H54 (cell line): ENCODE measurements at regions not wholly inside any gene's neighbourhood (a gene's known extent, or its start where the extent isn't known, plus 50 kb on each side); places are given as distances from the start of the nearest gene placed in this dataset.
A peak's percentile ranks its signal among the peaks of the same experiment; 100 is the strongest.
"Not testable (repeated sequence)": the region's sequence is repeated elsewhere in the genome, so short reads cannot be mapped to it uniquely, and the experiment has no call there.

ENCODE experiments used
- DNase-seq: peaks from one replicate; pipeline ENCODE4 v3.0.0; 2011; ENCODE audit warnings: low spot score, mixed read lengths; ENCODE audit not compliant: insufficient read length
- FAIRE-seq: peaks from 3 replicates; lab custom pipeline; 2011; peaks lifted over from hg19 to GRCh38; lab: Jason Lieb, UNC
- POLR2A ChIP-seq: IDR thresholded peaks from 2 replicates; pipeline ENCODE4 v1.6.1; 2011; ENCODE audit warnings: low read depth, mild to moderate bottlenecking, low read length

GRCh38 chr18:8928847-8929780 lies 173.4 kb upstream of the NDUFV2 start:
- no peak for FAIRE-seq
- no peak for DNase-seq
- TF ChIP-seq POLR2A: no peak

DNA sequence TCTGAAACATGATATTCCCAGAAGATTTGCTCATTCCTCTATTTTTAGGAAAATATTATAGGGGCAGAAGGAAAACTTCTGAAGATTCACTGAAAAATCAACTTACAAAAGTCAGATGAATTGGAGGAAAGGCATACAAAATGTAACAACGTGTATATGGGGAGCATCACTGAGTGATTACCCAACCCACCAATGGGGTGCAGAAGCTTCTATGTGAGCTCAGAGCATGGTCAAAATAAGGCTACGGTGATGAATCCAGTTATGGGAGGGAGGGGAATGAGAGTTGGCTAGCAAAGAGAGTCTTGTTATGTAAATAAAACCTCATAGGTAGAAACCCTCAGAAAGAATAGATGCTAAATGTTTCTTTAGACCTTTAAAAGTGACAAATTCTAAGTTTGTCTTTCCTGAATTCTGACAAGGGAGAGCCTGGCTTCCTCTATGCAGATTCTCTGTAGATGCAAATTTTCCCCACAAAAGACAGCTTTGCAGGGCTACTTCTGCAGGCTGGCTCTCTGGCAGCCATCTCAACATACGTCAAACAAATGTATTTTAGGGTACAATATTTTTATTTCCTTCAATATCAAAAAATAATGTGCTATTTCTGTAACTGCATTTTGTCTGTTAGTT lies 171.4 kb upstream of the NDUFV2 start:
- DNase-seq (no peak), FAIRE-seq (no peak)
- no peak for TF ChIP-seq POLR2A

DNA sequence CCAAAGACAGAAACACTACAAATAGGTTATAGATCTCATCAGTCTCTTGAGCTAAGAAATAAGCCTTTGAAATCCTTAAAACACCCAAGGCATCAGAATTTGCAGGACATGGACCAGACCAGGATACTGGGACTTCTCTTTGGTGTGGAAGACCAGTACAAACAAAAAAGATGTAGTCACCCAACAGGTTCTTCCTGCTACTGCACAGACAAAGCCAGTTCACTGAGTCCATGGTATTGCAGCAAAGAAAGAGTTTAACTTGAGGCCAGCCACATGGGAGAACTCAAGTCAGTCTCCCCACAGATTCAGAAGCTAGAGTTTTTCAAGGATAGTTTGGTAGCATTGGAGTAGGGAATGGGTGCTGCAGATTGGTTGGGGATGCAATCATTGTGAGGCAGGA lies 169.6 kb upstream of the NDUFV2 start:
- FAIRE-seq (no peak), DNase-seq (no peak)
- no peak for TF ChIP-seq POLR2A

- no peak for FAIRE-seq
- DNase-seq: no peak
- no peak for TF ChIP-seq POLR2A
Observed at GRCh38 chr18:8933714-8934284, 168.7 kb upstream of the NDUFV2 start.

DNA sequence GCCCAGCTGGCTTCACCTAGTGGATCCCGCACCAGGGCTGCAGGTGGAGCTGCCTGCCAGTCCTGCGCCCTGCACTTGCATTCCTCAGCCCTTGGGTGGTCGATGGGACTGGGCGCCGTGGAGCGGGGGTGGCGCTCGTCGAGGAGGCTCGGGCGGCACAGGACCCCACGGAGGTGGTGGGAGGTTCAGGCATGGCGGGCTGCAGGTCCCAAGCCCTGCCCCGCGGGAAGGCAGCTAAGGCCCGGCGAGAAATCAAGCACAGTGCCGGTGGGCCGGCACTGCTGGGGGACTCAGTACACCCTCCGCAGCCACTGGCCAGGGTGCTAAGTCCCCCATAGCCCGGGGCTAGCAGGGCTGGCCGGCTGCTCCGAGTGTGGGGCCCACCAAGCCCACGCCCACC lies 167.2 kb upstream of the NDUFV2 start:
- not testable (repeated sequence) for FAIRE-seq, DNase-seq

DNA sequence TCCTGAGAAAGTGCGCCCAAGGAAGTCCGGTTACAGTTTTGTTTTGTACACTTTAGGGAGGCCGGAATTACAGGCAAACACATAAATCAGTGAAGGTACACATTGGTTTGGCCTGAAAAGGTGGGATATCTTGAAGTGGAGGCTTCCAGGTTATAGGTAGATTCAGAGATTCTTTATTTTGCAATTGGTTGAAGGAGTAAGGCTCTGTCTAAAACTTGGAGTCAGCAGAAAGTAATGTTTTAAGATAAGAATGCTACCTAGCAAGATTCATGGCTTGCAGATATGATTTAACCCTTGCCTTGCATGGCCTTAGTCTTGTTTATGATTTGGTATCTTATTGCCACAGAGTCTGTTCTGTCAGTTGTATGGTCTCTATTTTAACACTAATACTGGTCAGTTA lies 165.9 kb upstream of the NDUFV2 start:
- TF ChIP-seq POLR2A: no peak
- FAIRE-seq: no peak

DNA sequence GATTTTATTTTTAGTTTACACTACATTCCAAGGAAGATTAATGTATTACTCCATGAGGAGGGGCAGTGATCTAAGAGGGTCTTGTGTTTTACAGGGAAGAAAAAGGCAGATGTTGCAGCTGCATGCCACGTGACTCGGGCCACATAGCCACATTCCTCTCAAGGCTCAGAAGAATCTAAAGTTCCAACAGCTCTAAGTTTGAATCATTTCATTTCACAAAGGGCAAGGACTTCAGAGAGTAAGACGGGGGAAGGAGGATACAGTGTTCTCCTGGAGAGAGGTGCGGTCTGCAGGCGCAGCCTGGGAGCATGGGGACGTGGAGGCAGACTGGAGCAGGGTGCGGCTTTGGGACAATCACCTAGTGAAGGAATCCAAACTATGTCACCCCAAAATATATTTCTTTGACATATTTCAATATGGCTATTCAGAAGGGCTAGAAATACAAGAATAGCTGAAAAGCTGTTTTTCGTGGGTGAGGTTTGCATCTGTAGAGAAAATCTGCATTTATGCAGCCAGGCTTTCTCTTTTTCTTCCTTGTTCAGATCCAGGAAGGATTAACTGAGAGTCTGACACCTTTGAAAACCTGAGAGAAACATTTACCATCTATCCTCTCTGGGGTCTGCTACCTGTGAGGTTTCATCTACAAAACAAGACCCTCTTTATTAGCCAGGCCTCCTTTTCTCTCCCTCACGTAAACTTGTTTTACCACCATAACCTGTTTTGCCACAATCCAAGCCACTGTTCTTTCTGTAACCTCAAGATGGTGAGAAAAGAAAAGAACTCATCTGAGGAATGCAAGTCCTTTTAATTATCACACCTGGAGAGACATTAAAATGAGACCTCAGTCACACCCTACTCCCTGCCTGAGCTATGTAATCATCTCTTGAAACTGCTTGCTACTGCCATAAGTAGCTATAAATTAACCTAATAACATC lies 165.1 kb upstream of the NDUFV2 start:
- FAIRE-seq (no peak), DNase-seq (no peak)
- TF ChIP-seq POLR2A: no peak

More for the DNA sequence above, 165.9 kb upstream of the NDUFV2 start:
- DNase-seq: no peak

- no peak for TF ChIP-seq POLR2A
- FAIRE-seq: no peak
- no peak for DNase-seq
Observed at GRCh38 chr18:8938817-8939216, 163.7 kb upstream of the NDUFV2 start.

DNA sequence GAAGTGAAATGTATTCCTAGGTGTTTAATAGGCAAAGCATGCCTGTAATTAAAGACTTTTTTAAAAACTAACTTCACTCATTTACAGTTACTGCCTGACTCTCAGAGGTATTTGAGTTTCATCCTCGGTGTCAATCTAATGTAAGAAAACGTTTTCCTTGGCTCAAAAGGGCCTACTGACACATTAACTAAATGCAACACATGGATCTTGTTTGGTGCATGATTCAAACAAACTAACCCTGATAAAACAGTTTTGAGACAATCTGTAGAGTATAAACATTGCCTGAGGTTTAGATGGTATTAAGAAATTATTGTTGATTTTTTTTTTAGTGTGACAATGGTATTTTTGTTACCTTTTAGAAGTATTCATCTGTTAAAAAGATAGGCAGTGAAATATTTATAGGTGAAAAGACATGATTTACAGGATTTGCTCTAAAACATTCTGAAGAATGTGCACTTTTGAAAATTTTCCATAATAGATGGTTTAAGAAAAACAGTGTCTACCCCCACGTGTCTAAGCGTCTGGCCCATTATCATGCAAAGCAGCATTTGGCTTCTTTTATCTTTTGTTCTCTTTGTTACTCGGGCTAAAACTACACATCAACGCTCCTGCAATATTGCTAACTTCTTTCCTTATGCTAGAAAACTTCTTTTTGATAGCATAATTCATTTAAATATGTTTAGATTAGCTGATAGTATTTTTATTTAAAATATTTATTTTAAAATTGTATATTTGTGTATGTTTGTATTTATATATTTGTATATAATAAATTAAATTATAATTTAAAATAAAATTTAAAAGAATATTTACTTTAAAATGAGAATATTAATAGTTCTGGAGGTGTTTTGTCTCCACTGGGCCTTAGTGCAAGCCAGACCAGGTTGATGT lies 160.2 kb upstream of the NDUFV2 start:
- no peak for TF ChIP-seq POLR2A
- no peak for DNase-seq
- no peak for FAIRE-seq

DNA sequence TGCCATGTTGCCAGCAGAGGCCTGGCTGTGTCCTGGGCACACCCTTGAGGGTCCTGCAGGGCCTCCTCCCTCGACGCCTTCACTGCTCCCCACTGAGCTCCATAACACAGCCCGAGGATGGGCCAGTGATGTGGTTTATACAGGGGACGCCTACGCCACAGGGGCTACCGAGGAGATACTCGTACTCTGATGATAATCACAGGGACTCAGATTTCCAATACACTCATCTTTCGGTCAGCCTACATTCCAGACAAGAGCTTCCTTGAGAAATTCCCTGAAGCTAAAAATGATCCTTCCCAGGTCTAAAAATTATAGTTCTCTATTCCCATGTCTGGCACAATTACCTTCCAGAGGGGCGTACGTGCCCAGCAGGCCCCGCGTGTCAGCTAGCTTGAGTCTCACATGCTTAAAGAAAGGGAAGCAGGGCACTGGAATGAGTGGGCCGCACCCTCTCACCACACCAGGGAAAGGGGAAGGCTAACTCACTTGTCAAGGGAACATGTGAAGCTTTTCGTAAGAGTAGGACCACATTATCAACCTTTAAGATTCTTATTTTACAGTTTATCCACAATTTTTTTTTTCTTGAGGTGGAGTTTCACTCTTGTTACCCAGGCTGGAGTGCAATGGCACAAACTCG lies 159.5 kb upstream of the NDUFV2 start:
- DNase-seq (no peak), FAIRE-seq (no peak)
- no peak for TF ChIP-seq POLR2A

DNA sequence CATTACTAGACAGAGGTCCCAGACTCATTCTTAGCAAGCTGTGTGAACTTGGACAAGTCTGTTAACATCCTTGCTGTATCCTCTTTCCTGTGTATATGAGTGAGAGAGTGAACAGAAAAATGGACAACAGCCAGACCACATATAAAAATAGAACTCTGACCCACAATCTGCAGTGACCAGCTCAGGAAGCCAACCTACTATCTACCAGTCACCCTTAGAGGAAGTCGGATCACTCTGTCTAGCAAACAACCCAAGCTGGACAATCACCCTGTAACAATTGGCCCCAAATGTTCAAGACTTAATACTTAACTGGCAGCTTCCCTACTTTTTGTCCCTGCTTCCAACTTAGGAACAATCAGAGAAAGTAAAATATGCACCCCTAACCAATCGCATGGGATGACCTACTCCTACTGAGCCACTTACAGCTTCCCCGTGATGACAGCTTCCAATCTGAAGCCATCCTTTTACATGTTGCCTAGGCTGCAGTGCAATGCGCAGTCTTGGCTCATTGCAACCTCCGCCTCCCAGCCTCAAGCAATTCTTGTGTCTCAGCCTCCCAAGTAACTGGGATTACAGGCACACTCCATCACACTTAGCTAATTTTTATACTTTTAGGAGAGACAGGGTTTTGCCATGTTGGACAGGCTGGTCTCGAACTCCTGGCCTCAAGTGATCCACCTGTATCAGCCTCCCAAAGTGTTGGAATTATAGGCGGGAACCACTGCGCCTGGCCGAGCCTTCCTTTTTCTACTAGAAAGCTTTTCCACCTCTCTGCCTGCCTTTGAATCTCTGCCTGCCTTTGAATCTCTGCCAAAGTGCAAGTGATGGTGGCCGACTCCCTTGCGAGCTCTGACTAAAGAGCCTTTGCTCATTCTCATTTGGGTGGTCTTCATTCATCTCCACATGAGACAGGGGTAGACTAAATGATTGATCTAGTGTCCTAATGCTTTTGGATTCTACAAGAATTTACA lies 158.3 kb upstream of the NDUFV2 start:
- FAIRE-seq (peak; percentile 84), DNase-seq (peak; percentile 35)
- no peak for TF ChIP-seq POLR2A
